ENCODE measurements at regions not wholly inside any gene's neighbourhood (a gene's known extent, or its start where the extent isn't known, plus 50 kb on each side); places are given as distances from the start of the nearest gene placed in this dataset.
A peak's percentile ranks its signal among the peaks of the same experiment; 100 is the strongest.

GRCh38 chr12:111310076-111310870, 58.6 kb downstream of the PHETA1 start:
- TF ChIP-seq FOXA1 (IDR thresholded peaks at IDR 0.05) (no peak), TARDBP (IDR thresholded peaks at IDR 0.05) (no peak), ARNT (IDR thresholded peaks at IDR 0.05) (no peak), PKNOX1 (IDR thresholded peaks at IDR 0.05) (no peak), NFRKB (IDR thresholded peaks at IDR 0.05) (no peak), SP1 (IDR thresholded peaks at IDR 0.05) (no peak), BHLHE40 (IDR thresholded peaks at IDR 0.05; ENCODE audit: borderline replicate concordance) (no peak), ELF4 (IDR thresholded peaks at IDR 0.05) (no peak), ZNF384 (IDR thresholded peaks at IDR 0.05) (no peak), SUZ12 (IDR thresholded peaks at IDR 0.05) (no peak), FOXK2 (IDR thresholded peaks at IDR 0.05) (no peak), L3MBTL2 (conservative IDR thresholded peaks at IDR 0.05) (no peak), CTBP1 (IDR thresholded peaks at IDR 0.05; ENCODE audit: borderline replicate concordance) (no peak), HDGF (IDR thresholded peaks at IDR 0.05; ENCODE audit: borderline replicate concordance) (no peak), FOXM1 (IDR thresholded peaks at IDR 0.05; ENCODE audit: borderline replicate concordance) (no peak), LEF1 (IDR thresholded peaks at IDR 0.05; ENCODE audit: borderline replicate concordance) (no peak)
- no peak for DNase-seq (ENCODE audit: extremely low spot score)
- ChIA-PET POLR2A (no interaction called here), CTCF (no interaction called here)

GRCh38 chr12:111309584-111309983, 59.3 kb downstream of the PHETA1 start:
- no peak for DNase-seq (ENCODE audit: extremely low spot score)
- ChIA-PET CTCF (no interaction called here), POLR2A (no interaction called here)
- TF ChIP-seq LEF1 (IDR thresholded peaks at IDR 0.05; ENCODE audit: borderline replicate concordance) (no peak), TARDBP (IDR thresholded peaks at IDR 0.05) (no peak), HDGF (IDR thresholded peaks at IDR 0.05; ENCODE audit: borderline replicate concordance) (no peak), FOXA1 (IDR thresholded peaks at IDR 0.05) (no peak), ELF4 (IDR thresholded peaks at IDR 0.05) (no peak), ZNF384 (IDR thresholded peaks at IDR 0.05) (no peak), L3MBTL2 (conservative IDR thresholded peaks at IDR 0.05) (no peak), SUZ12 (IDR thresholded peaks at IDR 0.05) (no peak), PKNOX1 (IDR thresholded peaks at IDR 0.05) (no peak), SP1 (IDR thresholded peaks at IDR 0.05) (no peak), BHLHE40 (IDR thresholded peaks at IDR 0.05; ENCODE audit: borderline replicate concordance) (no peak), FOXK2 (IDR thresholded peaks at IDR 0.05) (no peak), FOXM1 (IDR thresholded peaks at IDR 0.05; ENCODE audit: borderline replicate concordance) (no peak), ARNT (IDR thresholded peaks at IDR 0.05) (no peak), NFRKB (IDR thresholded peaks at IDR 0.05) (no peak), CTBP1 (IDR thresholded peaks at IDR 0.05; ENCODE audit: borderline replicate concordance) (no peak)

GRCh38 chr12:111308473-111308872, 60.4 kb downstream of the PHETA1 start:
- ChIA-PET CTCF (interaction anchor here (1.4 kb wide), 1 partner anchor 10 kb away, joined by 4 read pairs; no protein-coding TSS in a partner anchor), POLR2A (no interaction called here)
- TF ChIP-seq CTBP1 (IDR thresholded peaks at IDR 0.05; ENCODE audit: borderline replicate concordance) = no peak
- TF ChIP-seq ELF4 (IDR thresholded peaks at IDR 0.05) = no peak
- no peak for TF ChIP-seq FOXM1 (IDR thresholded peaks at IDR 0.05; ENCODE audit: borderline replicate concordance)
- no peak for TF ChIP-seq NFRKB (IDR thresholded peaks at IDR 0.05)
- no peak for TF ChIP-seq FOXA1 (IDR thresholded peaks at IDR 0.05)
- no peak for TF ChIP-seq FOXK2 (IDR thresholded peaks at IDR 0.05)
- TF ChIP-seq PKNOX1 (IDR thresholded peaks at IDR 0.05) = no peak
- no peak for DNase-seq (ENCODE audit: extremely low spot score)

- CTCF ChIA-PET = no interaction called here
- DNase-seq (ENCODE audit: extremely low spot score) = peak; percentile 71
- POLR2A ChIA-PET = no interaction called here
- TF ChIP-seq PKNOX1 (IDR thresholded peaks at IDR 0.05) (no peak), FOXM1 (IDR thresholded peaks at IDR 0.05; ENCODE audit: borderline replicate concordance) (no peak), ARNT (IDR thresholded peaks at IDR 0.05) (no peak), LEF1 (IDR thresholded peaks at IDR 0.05; ENCODE audit: borderline replicate concordance) (no peak), TARDBP (IDR thresholded peaks at IDR 0.05) (no peak), NFRKB (IDR thresholded peaks at IDR 0.05) (no peak)
Measured at GRCh38 chr12:111304642-111305071, 64.2 kb downstream of the PHETA1 start.

GRCh38 chr12:111303531-111303930, 65.4 kb downstream of the PHETA1 start:
- ChIA-PET POLR2A (no interaction called here), CTCF (interaction anchor here (0.6 kb wide), 1 partner anchor 13 kb away, joined by 4 read pairs; no protein-coding TSS in a partner anchor)
- no peak for TF ChIP-seq ELF4 (IDR thresholded peaks at IDR 0.05)
- no peak for TF ChIP-seq FOXA1 (IDR thresholded peaks at IDR 0.05)
- no peak for TF ChIP-seq BHLHE40 (IDR thresholded peaks at IDR 0.05; ENCODE audit: borderline replicate concordance)
- no peak for TF ChIP-seq HDGF (IDR thresholded peaks at IDR 0.05; ENCODE audit: borderline replicate concordance)
- TF ChIP-seq FOXM1 (IDR thresholded peaks at IDR 0.05; ENCODE audit: borderline replicate concordance) = no peak
- no peak for TF ChIP-seq LEF1 (IDR thresholded peaks at IDR 0.05; ENCODE audit: borderline replicate concordance)
- TF ChIP-seq FOXK2 (IDR thresholded peaks at IDR 0.05) = no peak
- TF ChIP-seq L3MBTL2 (conservative IDR thresholded peaks at IDR 0.05) = no peak
- no peak for TF ChIP-seq SUZ12 (IDR thresholded peaks at IDR 0.05)
- DNase-seq (ENCODE audit: extremely low spot score) = no peak
